Neural cell (in vitro differentiated cells): ENCODE measurements at regions not wholly inside any gene's neighbourhood (a gene's known extent, or its start where the extent isn't known, plus 50 kb on each side); places are given as distances from the start of the nearest gene placed in this dataset.
A peak's percentile ranks its signal among the peaks of the same experiment; 100 is the strongest.

Experiments used
- H2AFZ ChIP-seq: fragments of 200-600, 300-800 bp; sonication (generic), shearing (Covaris generic); 2 replicates; pipeline ENCODE4 v1.6.0; 2014; ENCODE audit warnings: low read depth, mild to moderate bottlenecking, antibody characterized with exemption, low read length, moderate library complexity
- H3F3A ChIP-seq: fragments of 200-600 bp; shearing (Covaris generic); 2 replicates; pipeline ENCODE4 v1.6.1; 2016; ENCODE audit warnings: mild to moderate bottlenecking, moderate library complexity, mixed read lengths, antibody characterized with exemption, low read length; ENCODE audit not compliant: insufficient read depth, poor library complexity, severe bottlenecking
- H3K27ac ChIP-seq: fragments of 200-600, 300-800 bp; sonication (generic), shearing (Covaris generic); 2 replicates; pipeline ENCODE4 v1.5.1; 2014; ENCODE audit warnings: mild to moderate bottlenecking, low read length, moderate library complexity
- H3K27me3 ChIP-seq: fragments of 300-800, 200-600 bp; sonication (generic), shearing (Covaris generic); 2 replicates; pipeline ENCODE4 v1.6.0; 2014; ENCODE audit warnings: mild to moderate bottlenecking, low read depth, low read length, moderate library complexity; ENCODE audit not compliant: insufficient read depth
- H3K36me3 ChIP-seq: fragments of 300-800, 200-600 bp; sonication (generic), shearing (Covaris generic); 2 replicates; pipeline ENCODE4 v1.5.1; 2014; ENCODE audit warnings: mild to moderate bottlenecking, antibody characterized with exemption, low read length, moderate library complexity; ENCODE audit not compliant: insufficient read depth
- H3K4me2 ChIP-seq: fragments of 300-800, 200-600 bp; sonication (generic), shearing (Covaris generic); 2 replicates; pipeline ENCODE4 v1.6.0; 2014; ENCODE audit warnings: mild to moderate bottlenecking, low read length
- H3K4me3 ChIP-seq: fragments of 300-800, 200-600 bp; sonication (generic), shearing (Covaris generic); 2 replicates; pipeline ENCODE4 v1.5.1; 2014; ENCODE audit warnings: mild to moderate bottlenecking, low read length, moderate library complexity
- H3K79me2 ChIP-seq: fragments of 200-600 bp; shearing (Covaris generic); replicated peaks from 2 replicates; pipeline ENCODE4 v1.6.0; 2014; ENCODE audit warnings: mild to moderate bottlenecking, low read length, moderate library complexity; ENCODE audit not compliant: insufficient read depth
- H3K9ac ChIP-seq: fragments of 300-800, 200-600 bp; sonication (generic), shearing (Covaris generic); 2 replicates; pipeline ENCODE4 v1.6.1; 2016; ENCODE audit warnings: mild to moderate bottlenecking, low read length, mixed read lengths
- H3K9me2 ChIP-seq: fragments of 200-600 bp; shearing (Covaris generic); 2 replicates; pipeline ENCODE4 v1.6.1; 2016; ENCODE audit warnings: mild to moderate bottlenecking, low read length, mixed read lengths; ENCODE audit not compliant: insufficient read depth
- H3K9me3 ChIP-seq: fragments of 200-600, 300-800 bp; sonication (generic), shearing (Covaris generic); 2 replicates; pipeline ENCODE4 v1.6.1; 2016; ENCODE audit warnings: mild to moderate bottlenecking, mixed run types, low read length, moderate library complexity, mixed read lengths
- H4K20me1 ChIP-seq: fragments of 200-600 bp; shearing (Covaris generic); 2 replicates; pipeline ENCODE4 v1.6.1; 2016; ENCODE audit warnings: mild to moderate bottlenecking, mixed run types; ENCODE audit not compliant: insufficient read depth
- CTCF ChIP-seq: fragments of 450-650 bp; IDR thresholded peaks from 2 replicates; pipeline ENCODE4 v1.5.1; 2014; ENCODE audit warnings: antibody characterized with exemption, mild to moderate bottlenecking, moderate library complexity; ENCODE audit not compliant: poor library complexity, severe bottlenecking
- EP300 ChIP-seq: fragments of 450-650 bp; conservative IDR thresholded peaks from 2 replicates; pipeline ENCODE4 v1.6.1; 2014; ENCODE audit warnings: antibody characterized with exemption, mild to moderate bottlenecking, moderate library complexity; ENCODE audit not compliant: poor library complexity, severe bottlenecking
- EZH2 ChIP-seq: fragments of 200-600, 300-800 bp; shearing (Covaris generic), sonication (generic); IDR thresholded peaks from 2 replicates; pipeline ENCODE4 v1.6.1; 2014; ENCODE audit warnings: antibody characterized with exemption, low read length, borderline replicate concordance, mild to moderate bottlenecking; ENCODE audit not compliant: insufficient read depth, poor library complexity, severe bottlenecking
- MXI1 ChIP-seq: fragments of 450-650 bp; conservative IDR thresholded peaks from 2 replicates; pipeline ENCODE4 v1.6.1; 2014; ENCODE audit warnings: antibody characterized with exemption, mild to moderate bottlenecking; ENCODE audit not compliant: poor library complexity, severe bottlenecking
- POLR2AphosphoS5 ChIP-seq: IDR thresholded peaks from 2 replicates; pipeline ENCODE4 v1.6.1; 2012
- RAD21 ChIP-seq: fragments of 450-650 bp; conservative IDR thresholded peaks from 2 replicates; pipeline ENCODE4 v1.6.1; 2014; ENCODE audit warnings: antibody characterized with exemption, mild to moderate bottlenecking, moderate library complexity
- REST ChIP-seq: IDR thresholded peaks from 2 replicates; pipeline ENCODE4 v1.6.1; 2012; ENCODE audit warnings: borderline replicate concordance
- SMC3 ChIP-seq: fragments of 450-650 bp; conservative IDR thresholded peaks from 2 replicates; pipeline ENCODE4 v1.6.1; 2014; ENCODE audit warnings: antibody characterized with exemption, mild to moderate bottlenecking, moderate library complexity; ENCODE audit not compliant: poor library complexity
- TAF1 ChIP-seq: IDR thresholded peaks from 2 replicates; pipeline ENCODE4 v1.6.1; 2012; ENCODE audit warnings: low read depth

- Histone ChIP-seq H3K36me3 (no peaks in the 10 kb centered on the region), H3K27me3 (no peaks in the 10 kb centered on the region), H3K9me2 (no peaks in the 10 kb centered on the region), H2AFZ (no peak overlapping the region), H3K4me2 (no peak overlapping the region), H3K9me3 (no peaks in the 10 kb centered on the region), H4K20me1 (no peaks in the 10 kb centered on the region), H3K27ac (no peak overlapping the region), H3K79me2 (no peaks in the 10 kb centered on the region), H3F3A (no peaks in the 10 kb centered on the region), H3K9ac (peak overlapping the region; percentile 7), H3K4me3 (no peak overlapping the region)
- TF ChIP-seq POLR2AphosphoS5, result no peak
- TF ChIP-seq REST, result no peak
- no peak for TF ChIP-seq CTCF
- no peak for TF ChIP-seq MXI1
- TF ChIP-seq EZH2, result no peak
- no peak for TF ChIP-seq RAD21
- TF ChIP-seq EP300, result no peak
- no peak for TF ChIP-seq TAF1
These were observed 332.8 kb upstream of the FSHR start for GRCh38 chr2:49487139-49487538.

- no peaks in the 10 kb centered on the region for H3F3A ChIP-seq
- no peak for TF ChIP-seq CTCF
- TF ChIP-seq SMC3, result no peak
- no peak for TF ChIP-seq MXI1
- TF ChIP-seq EZH2, result no peak
- TF ChIP-seq TAF1, result no peak
- TF ChIP-seq REST, result no peak
- no peak for TF ChIP-seq EP300
- no peak for TF ChIP-seq RAD21
- TF ChIP-seq POLR2AphosphoS5, result no peak
- H3K79me2 ChIP-seq, result no peaks in the 10 kb centered on the region
These were observed 326.2 kb upstream of the FSHR start for GRCh38 chr2:49480520-49480919.

More at GRCh38 chr2:49480520-49480919, 326.2 kb upstream of the FSHR start:
- Histone ChIP-seq H4K20me1 (no peaks in the 10 kb centered on the region), H2AFZ (no peak overlapping the region), H3K4me3 (no peak overlapping the region), H3K27me3 (no peaks in the 10 kb centered on the region), H3K27ac (no peak overlapping the region), H3K9ac (no peak overlapping the region), H3K36me3 (no peaks in the 10 kb centered on the region), H3K9me2 (no peaks in the 10 kb centered on the region), H3K4me2 (no peak overlapping the region), H3K9me3 (no peaks in the 10 kb centered on the region)
